ENCODE measurements at regions not wholly inside any gene's neighbourhood (a gene's known extent, or its start where the extent isn't known, plus 50 kb on each side); places are given as distances from the start of the nearest gene placed in this dataset.

DNA sequence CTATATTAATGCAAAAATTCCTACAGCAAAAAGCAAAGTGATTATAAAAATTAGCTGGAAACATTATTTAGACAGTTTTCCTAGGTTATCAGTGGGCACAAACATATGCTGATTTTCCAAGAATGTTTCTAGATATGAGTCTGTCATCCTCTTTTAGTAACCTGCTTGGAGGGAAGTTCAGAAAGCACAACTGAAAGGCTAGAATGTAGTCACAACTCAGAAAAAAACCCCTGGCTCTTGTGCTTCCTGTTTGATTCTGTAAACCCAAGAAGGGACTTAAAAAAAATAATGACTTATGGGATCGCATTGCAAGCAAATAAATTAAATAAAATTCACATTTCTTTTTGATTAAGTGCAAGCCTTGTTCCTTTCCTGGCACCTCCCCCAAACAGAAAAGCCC is 708.4 kb upstream of the EPHA7 start:
- no peak for TF ChIP-seq CTCF (IDR thresholded peaks at IDR 0.05 in 4 of 5, conservative IDR thresholded peaks at IDR 0.05 in 1 of 5)
- no peak for TF ChIP-seq POLR2A (IDR thresholded peaks at IDR 0.05)

Measured in gastrocnemius medialis (tissue), 4 donors.